WTC11 (cell line): ENCODE measurements at regions not wholly inside any gene's neighbourhood (a gene's known extent, or its start where the extent isn't known, plus 50 kb on each side); places are given as distances from the start of the nearest gene placed in this dataset.

Experiments used
- CREB1 ChIP-seq: sonication (generic); formaldehyde crosslinking; IDR thresholded peaks from 2 replicates; pipeline ENCODE4 v1.8.0; 2023; ENCODE audit warnings: mild to moderate bottlenecking, missing genetic modification reagents
- NR3C1 ChIP-seq: sonication (generic); formaldehyde crosslinking; conservative IDR thresholded peaks from 2 replicates; pipeline ENCODE4 v1.8.1; 2023; ENCODE audit warnings: low read depth, mild to moderate bottlenecking, missing genetic modification reagents
- TCF7 ChIP-seq: sonication (generic); formaldehyde crosslinking; IDR thresholded peaks from 2 replicates; pipeline ENCODE4 v1.8.0; 2022; ENCODE audit warnings: mild to moderate bottlenecking, low read depth, missing genetic modification reagents, moderate library complexity
- TF ChIP-seq, protein P1 (sequence below): fragments of 200-600 bp; IDR thresholded peaks from 2 replicates; pipeline ENCODE4 v1.8.0; 2022; ENCODE audit warnings: antibody characterized with exemption

- TF ChIP-seq, protein P1, sequence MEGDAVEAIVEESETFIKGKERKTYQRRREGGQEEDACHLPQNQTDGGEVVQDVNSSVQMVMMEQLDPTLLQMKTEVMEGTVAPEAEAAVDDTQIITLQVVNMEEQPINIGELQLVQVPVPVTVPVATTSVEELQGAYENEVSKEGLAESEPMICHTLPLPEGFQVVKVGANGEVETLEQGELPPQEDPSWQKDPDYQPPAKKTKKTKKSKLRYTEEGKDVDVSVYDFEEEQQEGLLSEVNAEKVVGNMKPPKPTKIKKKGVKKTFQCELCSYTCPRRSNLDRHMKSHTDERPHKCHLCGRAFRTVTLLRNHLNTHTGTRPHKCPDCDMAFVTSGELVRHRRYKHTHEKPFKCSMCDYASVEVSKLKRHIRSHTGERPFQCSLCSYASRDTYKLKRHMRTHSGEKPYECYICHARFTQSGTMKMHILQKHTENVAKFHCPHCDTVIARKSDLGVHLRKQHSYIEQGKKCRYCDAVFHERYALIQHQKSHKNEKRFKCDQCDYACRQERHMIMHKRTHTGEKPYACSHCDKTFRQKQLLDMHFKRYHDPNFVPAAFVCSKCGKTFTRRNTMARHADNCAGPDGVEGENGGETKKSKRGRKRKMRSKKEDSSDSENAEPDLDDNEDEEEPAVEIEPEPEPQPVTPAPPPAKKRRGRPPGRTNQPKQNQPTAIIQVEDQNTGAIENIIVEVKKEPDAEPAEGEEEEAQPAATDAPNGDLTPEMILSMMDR, result no peak
- no peak for TF ChIP-seq CREB1 (CRISPR knock-in tag)
- no peak for TF ChIP-seq TCF7 (CRISPR knock-in tag)
- TF ChIP-seq NR3C1 (CRISPR knock-in tag), result no peak
Measured at GRCh38 chr9:80649496-80649895, 1039.9 kb downstream of the TLE1 start.
